Endodermal cell (in vitro differentiated cells): ENCODE measurements at regions not wholly inside any gene's neighbourhood (a gene's known extent, or its start where the extent isn't known, plus 50 kb on each side); places are given as distances from the start of the nearest gene placed in this dataset.

Experiments used
- DNase-seq: peaks from one replicate; pipeline ENCODE4 v3.0.0-alpha.2; 2017
- H3K27ac ChIP-seq: 2 replicates; pipeline ENCODE4 v1.5.1; 2013; ENCODE audit warnings: mild to moderate bottlenecking, low read depth, low read length, moderate library complexity
- H3K27me3 ChIP-seq: 2 replicates; pipeline ENCODE4 v1.6.1; 2013; ENCODE audit warnings: mild to moderate bottlenecking, low read length, moderate library complexity; ENCODE audit not compliant: insufficient read depth, control insufficient read depth, poor library complexity, severe bottlenecking
- H3K36me3 ChIP-seq: 2 replicates; pipeline ENCODE4 v1.7.0; 2013; ENCODE audit warnings: mild to moderate bottlenecking, low read length, moderate library complexity; ENCODE audit not compliant: control insufficient read depth, insufficient read depth
- H3K4me1 ChIP-seq: one replicate; pipeline ENCODE4 v1.7.0; 2013; ENCODE audit warnings: low read length; ENCODE audit not compliant: control insufficient read depth, insufficient read depth
- H3K4me3 ChIP-seq: 2 replicates; pipeline ENCODE4 v1.5.1; 2013; ENCODE audit warnings: mild to moderate bottlenecking, low read length, moderate library complexity
- H3K9ac ChIP-seq: 2 replicates; pipeline ENCODE4 v1.6.1; 2013; ENCODE audit warnings: mild to moderate bottlenecking, low read length, moderate library complexity; ENCODE audit not compliant: poor library complexity, severe bottlenecking; ENCODE audit errors: extremely low read depth
- H3K9me3 ChIP-seq: 2 replicates; pipeline ENCODE4 v1.6.1; 2013; ENCODE audit warnings: mild to moderate bottlenecking, low read length, moderate library complexity; ENCODE audit not compliant: control insufficient read depth
- H3K27ac Mint-ChIP-seq: 2 replicates; pipeline ENCODE4 v1.8.0; 2020; ENCODE audit warnings: mixed read lengths
- H3K27me3 Mint-ChIP-seq: 2 replicates; pipeline ENCODE4 v1.8.0; 2021; ENCODE audit warnings: mild to moderate bottlenecking, mixed read lengths; ENCODE audit not compliant: insufficient read depth
- H3K36me3 Mint-ChIP-seq: 2 replicates; pipeline ENCODE4 v1.8.0; 2020; ENCODE audit warnings: low read depth, mixed read lengths
- H3K4me1 Mint-ChIP-seq: 2 replicates; pipeline ENCODE4 v1.8.0; 2020; ENCODE audit warnings: mixed read lengths
- H3K4me3 Mint-ChIP-seq: 2 replicates; pipeline ENCODE4 v1.8.0; 2020; ENCODE audit warnings: mild to moderate bottlenecking, moderate library complexity, mixed read lengths
- H3K9me3 Mint-ChIP-seq: 2 replicates; pipeline ENCODE4 v1.8.0; 2020; ENCODE audit warnings: mild to moderate bottlenecking, mixed read lengths
- WGBS, 2 experiments: methylation state at CpG; one replicate each; pipeline versions ENCODE4 v1.1.5 to v1.1.7; 2013; ENCODE audit warnings: missing lambda C conversion rate in 2 of 2, mixed read lengths in 1 of 2; ENCODE audit not compliant: insufficient coverage in 1 of 2, insufficient read length in 1 of 2; 5-methylcytosine and 5-hydroxymethylcytosine counted together
- TF ChIP-seq, protein P1 (sequence below): fragments of 200-600 bp; sonication (generic); conservative IDR thresholded peaks from 2 replicates; pipeline ENCODE4 v1.5.0; 2021; ENCODE audit warnings: antibody characterized with exemption, mild to moderate bottlenecking

GRCh38 chr10:78513986-78514385, 480.3 kb downstream of the RPS24 start:
- Histone ChIP-seq H3K27ac (no peak overlapping the region), H3K9me3 (no peaks in the 10 kb centered on the region), H3K9ac (no peak overlapping the region), H3K36me3 (no peaks in the 10 kb centered on the region), H3K27me3 (no peaks in the 10 kb centered on the region), H3K4me3 (no peak overlapping the region), H3K4me1 (no peaks in the 10 kb centered on the region)
- no peaks in the 10 kb centered on the region for H3K36me3 Mint-ChIP-seq
- TF ChIP-seq, protein P1, sequence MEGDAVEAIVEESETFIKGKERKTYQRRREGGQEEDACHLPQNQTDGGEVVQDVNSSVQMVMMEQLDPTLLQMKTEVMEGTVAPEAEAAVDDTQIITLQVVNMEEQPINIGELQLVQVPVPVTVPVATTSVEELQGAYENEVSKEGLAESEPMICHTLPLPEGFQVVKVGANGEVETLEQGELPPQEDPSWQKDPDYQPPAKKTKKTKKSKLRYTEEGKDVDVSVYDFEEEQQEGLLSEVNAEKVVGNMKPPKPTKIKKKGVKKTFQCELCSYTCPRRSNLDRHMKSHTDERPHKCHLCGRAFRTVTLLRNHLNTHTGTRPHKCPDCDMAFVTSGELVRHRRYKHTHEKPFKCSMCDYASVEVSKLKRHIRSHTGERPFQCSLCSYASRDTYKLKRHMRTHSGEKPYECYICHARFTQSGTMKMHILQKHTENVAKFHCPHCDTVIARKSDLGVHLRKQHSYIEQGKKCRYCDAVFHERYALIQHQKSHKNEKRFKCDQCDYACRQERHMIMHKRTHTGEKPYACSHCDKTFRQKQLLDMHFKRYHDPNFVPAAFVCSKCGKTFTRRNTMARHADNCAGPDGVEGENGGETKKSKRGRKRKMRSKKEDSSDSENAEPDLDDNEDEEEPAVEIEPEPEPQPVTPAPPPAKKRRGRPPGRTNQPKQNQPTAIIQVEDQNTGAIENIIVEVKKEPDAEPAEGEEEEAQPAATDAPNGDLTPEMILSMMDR: no peak
- 87 to 93% methylated on average over 3 of the region's 3 CpGs for WGBS, 2 experiments
- no peaks in the 10 kb centered on the region for H3K9me3 Mint-ChIP-seq
- H3K4me3 Mint-ChIP-seq: no peak overlapping the region
- DNase-seq: no peak
- H3K27me3 Mint-ChIP-seq: peaks cover 6% of the 10 kb centered on the region
- no peaks in the 10 kb centered on the region for H3K4me1 Mint-ChIP-seq
- no peak overlapping the region for H3K27ac Mint-ChIP-seq

- Mint-ChIP-seq H3K36me3 (no peaks in the 10 kb centered on the region), H3K4me1 (no peaks in the 10 kb centered on the region), H3K27me3 (peaks cover 3% of the 10 kb centered on the region), H3K4me3 (no peak overlapping the region), H3K9me3 (no peaks in the 10 kb centered on the region), H3K27ac (no peak overlapping the region)
- Histone ChIP-seq H3K36me3 (no peaks in the 10 kb centered on the region), H3K9me3 (no peaks in the 10 kb centered on the region), H3K4me3 (no peak overlapping the region), H3K27me3 (no peaks in the 10 kb centered on the region), H3K4me1 (no peaks in the 10 kb centered on the region), H3K27ac (no peak overlapping the region), H3K9ac (no peak overlapping the region)
- DNase-seq: no peak
- 86 to 100% methylated on average over 3 to 4 of the region's 4 CpGs for WGBS, 2 experiments
- TF ChIP-seq, protein P1: no peak
Measured at GRCh38 chr10:78514459-78514858, 480.8 kb downstream of the RPS24 start.

DNA sequence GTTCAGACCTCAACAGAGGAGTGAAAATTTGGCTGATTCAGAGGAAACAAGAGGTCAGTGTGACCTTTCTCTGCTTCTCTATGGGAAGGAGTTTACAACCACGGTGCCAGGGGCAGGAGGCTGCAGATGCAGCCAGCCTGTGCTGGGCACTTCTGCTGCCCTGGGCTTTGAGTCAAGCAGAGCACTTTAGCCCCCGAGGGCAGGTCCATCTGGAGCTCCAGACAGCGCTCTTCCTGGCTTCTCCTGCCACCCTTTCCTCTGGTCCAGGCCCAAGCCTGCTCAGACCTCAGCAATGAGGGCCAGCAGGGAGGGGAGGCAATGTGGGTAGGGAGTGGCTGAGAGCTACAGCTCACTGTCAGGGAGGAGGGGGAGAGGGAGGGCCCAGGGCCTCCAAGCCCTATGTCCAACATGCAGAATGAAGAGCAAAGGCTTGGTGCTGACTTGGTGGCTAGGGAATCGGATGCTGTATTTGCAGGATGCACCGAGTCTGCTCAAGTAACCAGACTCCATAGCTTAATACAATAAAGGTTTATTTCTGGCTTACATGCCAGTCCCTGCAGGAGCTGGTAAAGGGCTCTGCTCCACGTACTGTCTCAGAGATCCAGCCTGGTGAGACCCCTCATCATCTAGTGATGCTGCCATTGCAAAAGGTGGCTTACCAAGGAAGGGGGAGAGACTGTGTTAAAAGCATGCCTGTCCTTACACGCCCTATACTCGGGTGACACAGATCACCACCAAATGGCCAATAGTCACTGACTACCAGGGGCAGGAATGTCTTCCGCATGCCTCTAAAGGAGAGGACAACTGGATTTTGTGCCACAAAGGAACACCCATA, 481.6 kb downstream of the RPS24 start:
- Mint-ChIP-seq H3K27me3 (peaks cover 2% of the 10 kb centered on the region), H3K9me3 (no peaks in the 10 kb centered on the region), H3K27ac (no peak overlapping the region), H3K4me3 (no peak overlapping the region), H3K36me3 (no peaks in the 10 kb centered on the region), H3K4me1 (no peaks in the 10 kb centered on the region)
- TF ChIP-seq, protein P1: no peak
- Histone ChIP-seq H3K27me3 (no peaks in the 10 kb centered on the region), H3K9me3 (no peaks in the 10 kb centered on the region), H3K4me1 (no peaks in the 10 kb centered on the region), H3K27ac (no peak overlapping the region), H3K36me3 (no peaks in the 10 kb centered on the region), H3K4me3 (no peak overlapping the region), H3K9ac (no peak overlapping the region)
- WGBS, 2 experiments: 91 to 97% methylated on average over 5 to 9 of the region's 9 CpGs
- peak; percentile 31 for DNase-seq
